PFSK-1 (cell line): ENCODE measurements at regions not wholly inside any gene's neighbourhood (a gene's known extent, or its start where the extent isn't known, plus 50 kb on each side); places are given as distances from the start of the nearest gene placed in this dataset.

ENCODE experiments used
- FOXP2 ChIP-seq: optimal IDR thresholded peaks from 2 replicates; pipeline ENCODE3; 2011; ENCODE audit warnings: borderline replicate concordance, control low read depth, inconsistent platforms; ENCODE audit not compliant: insufficient read depth; ENCODE audit errors: extremely low read length, extremely low read depth
- POLR2AphosphoS5 ChIP-seq: IDR thresholded peaks from 2 replicates; pipeline ENCODE4 v1.6.1; 2012; ENCODE audit warnings: low read depth, mild to moderate bottlenecking, control low read depth, low read length, moderate library complexity
- SIN3A ChIP-seq: IDR thresholded peaks from 2 replicates; pipeline ENCODE4 v1.6.1; 2012; ENCODE audit warnings: mild to moderate bottlenecking, low read length, moderate library complexity, borderline replicate concordance; ENCODE audit not compliant: insufficient read depth
- TAF1 ChIP-seq: IDR thresholded peaks from 2 replicates; pipeline ENCODE4 v1.6.1; 2012; ENCODE audit warnings: low read length, control low read depth, borderline replicate concordance; ENCODE audit not compliant: insufficient read depth
- TF ChIP-seq, protein P1 (sequence below), 2 experiments: IDR thresholded peaks; 2 replicates each; pipeline versions ENCODE4 v1.6.1 to v1.8.0; 2011 to 2012; ENCODE audit warnings: low read depth in 2 of 2, low read length in 2 of 2, control low read depth in 1 of 2, inconsistent platforms in 1 of 2, mild to moderate bottlenecking in 1 of 2, moderate library complexity in 1 of 2; ENCODE audit not compliant: insufficient read depth in 1 of 2

GRCh38 chr14:31926123-31926522 is 151.0 kb upstream of the ARHGAP5 start:
- no peak for TF ChIP-seq TAF1

DNA sequence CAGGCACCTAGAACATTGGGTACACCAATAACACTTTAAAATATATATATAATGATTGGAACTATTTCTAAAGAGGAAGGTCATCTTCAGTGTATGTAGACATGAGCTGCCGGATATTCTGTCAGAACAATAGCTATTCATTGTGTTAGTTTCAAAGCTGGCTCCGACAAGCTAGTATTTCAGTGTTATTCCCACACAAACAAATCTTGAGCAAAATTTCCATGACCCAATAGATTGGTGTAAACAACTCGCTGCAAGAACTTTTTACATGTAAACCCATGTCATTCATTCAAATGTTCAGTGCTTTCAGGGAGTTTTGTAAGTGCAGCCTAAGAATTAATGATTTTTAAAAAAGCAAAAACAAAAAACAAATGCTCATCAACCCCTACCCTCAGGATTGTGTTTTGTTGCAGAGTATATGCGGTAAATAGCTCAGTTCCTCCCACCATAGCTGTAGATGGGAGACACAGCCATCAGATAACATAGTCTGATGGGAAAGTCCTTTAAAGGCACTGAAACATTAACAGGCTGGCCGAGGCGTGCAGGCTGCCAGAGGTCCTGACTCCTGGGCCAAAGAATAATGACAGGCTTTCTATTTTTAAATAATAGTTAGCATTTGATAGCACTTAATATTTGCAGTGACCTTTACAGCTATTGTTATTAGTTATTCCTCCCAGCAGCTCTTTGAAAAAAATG is 150.3 kb upstream of the ARHGAP5 start:
- no peak for TF ChIP-seq POLR2AphosphoS5
- TF ChIP-seq FOXP2, result no peak
- TF ChIP-seq SIN3A, result no peak; the same call in 1 of the 2 replicates
- TF ChIP-seq TAF1, result no peak
- TF ChIP-seq, protein P1, sequence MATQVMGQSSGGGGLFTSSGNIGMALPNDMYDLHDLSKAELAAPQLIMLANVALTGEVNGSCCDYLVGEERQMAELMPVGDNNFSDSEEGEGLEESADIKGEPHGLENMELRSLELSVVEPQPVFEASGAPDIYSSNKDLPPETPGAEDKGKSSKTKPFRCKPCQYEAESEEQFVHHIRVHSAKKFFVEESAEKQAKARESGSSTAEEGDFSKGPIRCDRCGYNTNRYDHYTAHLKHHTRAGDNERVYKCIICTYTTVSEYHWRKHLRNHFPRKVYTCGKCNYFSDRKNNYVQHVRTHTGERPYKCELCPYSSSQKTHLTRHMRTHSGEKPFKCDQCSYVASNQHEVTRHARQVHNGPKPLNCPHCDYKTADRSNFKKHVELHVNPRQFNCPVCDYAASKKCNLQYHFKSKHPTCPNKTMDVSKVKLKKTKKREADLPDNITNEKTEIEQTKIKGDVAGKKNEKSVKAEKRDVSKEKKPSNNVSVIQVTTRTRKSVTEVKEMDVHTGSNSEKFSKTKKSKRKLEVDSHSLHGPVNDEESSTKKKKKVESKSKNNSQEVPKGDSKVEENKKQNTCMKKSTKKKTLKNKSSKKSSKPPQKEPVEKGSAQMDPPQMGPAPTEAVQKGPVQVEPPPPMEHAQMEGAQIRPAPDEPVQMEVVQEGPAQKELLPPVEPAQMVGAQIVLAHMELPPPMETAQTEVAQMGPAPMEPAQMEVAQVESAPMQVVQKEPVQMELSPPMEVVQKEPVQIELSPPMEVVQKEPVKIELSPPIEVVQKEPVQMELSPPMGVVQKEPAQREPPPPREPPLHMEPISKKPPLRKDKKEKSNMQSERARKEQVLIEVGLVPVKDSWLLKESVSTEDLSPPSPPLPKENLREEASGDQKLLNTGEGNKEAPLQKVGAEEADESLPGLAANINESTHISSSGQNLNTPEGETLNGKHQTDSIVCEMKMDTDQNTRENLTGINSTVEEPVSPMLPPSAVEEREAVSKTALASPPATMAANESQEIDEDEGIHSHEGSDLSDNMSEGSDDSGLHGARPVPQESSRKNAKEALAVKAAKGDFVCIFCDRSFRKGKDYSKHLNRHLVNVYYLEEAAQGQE (IDR thresholded peaks at IDR 0.05; ENCODE audit: insufficient read depth in 1 of 2, low read depth in 2 of 2, low read length in 2 of 2), result no peak

DNA sequence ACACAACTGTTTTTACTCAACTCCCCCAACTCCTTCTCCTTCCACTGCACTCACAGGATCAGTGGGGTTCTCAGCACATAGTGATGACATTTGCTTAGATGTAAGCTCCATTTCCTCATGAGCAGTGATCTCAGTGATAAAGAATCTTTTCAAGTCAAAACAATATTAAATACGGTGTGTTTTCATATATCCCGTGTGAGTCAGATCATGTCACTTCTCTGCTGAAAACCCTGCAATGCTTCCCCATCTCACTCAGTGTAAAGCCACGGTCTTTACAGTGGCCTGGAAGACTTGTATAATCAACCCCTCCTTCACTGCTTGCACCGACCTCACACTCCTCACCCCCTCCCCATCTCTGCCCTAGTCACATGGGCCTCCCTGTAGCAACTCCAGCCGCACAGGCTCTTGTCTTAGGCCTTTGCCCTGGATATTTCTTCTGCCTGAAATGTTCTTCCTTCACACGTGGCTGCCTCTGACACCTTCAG is 149.7 kb upstream of the ARHGAP5 start:
- TF ChIP-seq TAF1, result no peak
- TF ChIP-seq, protein P1 (IDR thresholded peaks at IDR 0.05; ENCODE audit: insufficient read depth in 1 of 2, low read depth in 2 of 2, low read length in 2 of 2), result no peak
- 0 out of 2 replicates have a peak, but pooled peaks have one; percentile 67 for TF ChIP-seq SIN3A

DNA sequence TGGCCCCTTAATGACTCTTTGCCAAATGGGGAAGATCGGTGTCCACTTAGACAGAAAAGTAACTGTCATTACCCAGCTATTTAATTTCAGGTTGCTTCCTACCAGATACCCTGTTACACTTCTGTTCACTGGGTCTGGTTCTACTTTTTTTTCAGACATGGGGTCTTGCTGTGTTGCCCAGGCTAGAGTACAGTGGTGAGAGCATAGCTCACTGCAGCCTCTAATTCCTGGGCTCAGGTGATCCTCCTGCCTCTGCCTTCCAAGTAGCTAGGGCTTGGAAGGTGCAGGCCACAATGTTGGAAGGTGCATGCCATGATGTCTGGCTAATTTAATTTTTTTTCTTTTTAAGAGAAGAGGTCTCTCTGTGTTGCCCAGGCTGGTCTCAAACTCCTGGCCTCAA is 147.0 kb upstream of the ARHGAP5 start:
- no peak for TF ChIP-seq POLR2AphosphoS5
- no peak for TF ChIP-seq SIN3A
- TF ChIP-seq, protein P1 (IDR thresholded peaks at IDR 0.05; ENCODE audit: insufficient read depth in 1 of 2, low read depth in 2 of 2, low read length in 2 of 2), result no peak
- TF ChIP-seq TAF1, result no peak
- no peak for TF ChIP-seq FOXP2

- TF ChIP-seq, protein P1 (IDR thresholded peaks at IDR 0.05; ENCODE audit: insufficient read depth in 1 of 2, low read depth in 2 of 2, low read length in 2 of 2), result no peak
- no peak for TF ChIP-seq FOXP2
- no peak for TF ChIP-seq SIN3A
- no peak for TF ChIP-seq TAF1
- TF ChIP-seq POLR2AphosphoS5, result no peak
Observed at GRCh38 chr14:31930493-31931240, 146.4 kb upstream of the ARHGAP5 start.
